ENCODE measurements at regions not wholly inside any gene's neighbourhood (a gene's known extent, or its start where the extent isn't known, plus 50 kb on each side); places are given as distances from the start of the nearest gene placed in this dataset.

- TF ChIP-seq CTCF (IDR thresholded peaks at IDR 0.05) (no peak), CBX8 (IDR thresholded peaks at IDR 0.05) (no peak)
Measured at GRCh38 chr6:27651371-27651732, 178.4 kb upstream of the ZNF184 start.
